Omental fat pad (tissue), 3 donors: ENCODE measurements at regions not wholly inside any gene's neighbourhood (a gene's known extent, or its start where the extent isn't known, plus 50 kb on each side); places are given as distances from the start of the nearest gene placed in this dataset.
A peak's percentile ranks its signal among the peaks of the same experiment; 100 is the strongest.

ENCODE experiments used
- ATAC-seq: fragments of 150-250 bp; one replicate; pipeline ENCODE4 v1.9.1; 2016; ENCODE audit warnings: mild to moderate bottlenecking, moderate library complexity; ENCODE audit not compliant: low FRiP score
- DNase-seq: peaks from one replicate; pipeline ENCODE4 v3.0.0-alpha.2; 2019; ENCODE audit warnings: low spot score
- CTCF ChIP-seq, 3 donors: fragments of 450-650 bp; IDR thresholded peaks; one replicate each; pipeline ENCODE4 v1.5.1; 2016 to 2017; ENCODE audit warnings: antibody characterized with exemption in 3 of 3, mild to moderate bottlenecking in 3 of 3, moderate library complexity in 2 of 3

- DNase-seq (no peak), ATAC-seq (no peak)
- no peak for TF ChIP-seq CTCF (IDR thresholded peaks at IDR 0.05)
These were observed 779.6 kb upstream of the PRMT6 start for GRCh38 chr1:106276871-106277270.

GRCh38 chr1:106277786-106278185, 778.7 kb upstream of the PRMT6 start:
- DNase-seq (no peak), ATAC-seq (no peak)
- no peak for TF ChIP-seq CTCF (IDR thresholded peaks at IDR 0.05)

GRCh38 chr1:106278716-106279115, 777.8 kb upstream of the PRMT6 start:
- ATAC-seq (peak; percentile 59), DNase-seq (no peak)
- no peak for TF ChIP-seq CTCF (IDR thresholded peaks at IDR 0.05)

- no peak for DNase-seq
- no peak for ATAC-seq
- no peak for TF ChIP-seq CTCF (IDR thresholded peaks at IDR 0.05)
These were observed 767.1 kb upstream of the PRMT6 start for GRCh38 chr1:106289265-106289928.

GRCh38 chr1:106290805-106291501, 765.5 kb upstream of the PRMT6 start:
- ATAC-seq (no peak), DNase-seq (no peak)
- TF ChIP-seq CTCF (IDR thresholded peaks at IDR 0.05): no peak

GRCh38 chr1:106292130-106292529, 764.3 kb upstream of the PRMT6 start:
- ATAC-seq (no peak), DNase-seq (no peak)
- TF ChIP-seq CTCF (IDR thresholded peaks at IDR 0.05): no peak

- ATAC-seq (no peak), DNase-seq (no peak)
- no peak for TF ChIP-seq CTCF (IDR thresholded peaks at IDR 0.05)
These were observed 760.0 kb upstream of the PRMT6 start for GRCh38 chr1:106296431-106296830.
